ENCODE measurements at regions not wholly inside any gene's neighbourhood (a gene's known extent, or its start where the extent isn't known, plus 50 kb on each side); places are given as distances from the start of the nearest gene placed in this dataset.

DNA sequence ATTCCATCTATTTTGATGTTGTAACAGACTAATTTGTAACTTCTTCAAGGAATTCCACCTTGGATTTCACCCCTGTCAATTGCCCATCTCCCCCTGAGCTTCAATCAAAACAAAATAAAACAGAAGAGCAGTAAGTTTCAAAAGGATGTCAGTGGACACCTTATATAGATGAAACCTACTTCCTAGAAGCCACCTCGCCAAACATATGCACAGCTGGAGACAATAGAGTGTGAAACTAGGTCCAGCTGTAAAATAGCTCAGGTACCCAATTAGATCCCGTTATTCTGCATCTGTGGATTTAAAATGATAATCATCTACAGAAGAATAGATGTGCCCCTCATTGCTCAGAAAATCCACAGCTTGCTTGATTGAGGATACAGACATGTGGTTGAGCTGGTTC is 598.6 kb downstream of the SH2D4B start:
- H3K36me3 ChIP-seq (ENCODE audit: control insufficient read depth in 2 of 2, insufficient read depth in 2 of 2, low read length in 2 of 2), result no peaks in the 10 kb centered on the region
- H3K27ac ChIP-seq (ENCODE audit: low read length), result no peak overlapping the region
- H3K9ac ChIP-seq (ENCODE audit: low read length in 2 of 2), result no peak overlapping the region
- no peaks in the 10 kb centered on the region for H3K9me3 ChIP-seq (ENCODE audit: control insufficient read depth in 2 of 2, low read length in 2 of 2)
- no peaks in the 10 kb centered on the region for H3K27me3 ChIP-seq (ENCODE audit: control insufficient read depth in 1 of 2, insufficient read depth in 2 of 2, low read length in 2 of 2)
- H3K4me3 ChIP-seq (ENCODE audit: low read length in 2 of 2), result no peak overlapping the region
- no peaks in the 10 kb centered on the region for H3K4me1 ChIP-seq (ENCODE audit: control insufficient read depth, insufficient read depth, low read length)

DNA sequence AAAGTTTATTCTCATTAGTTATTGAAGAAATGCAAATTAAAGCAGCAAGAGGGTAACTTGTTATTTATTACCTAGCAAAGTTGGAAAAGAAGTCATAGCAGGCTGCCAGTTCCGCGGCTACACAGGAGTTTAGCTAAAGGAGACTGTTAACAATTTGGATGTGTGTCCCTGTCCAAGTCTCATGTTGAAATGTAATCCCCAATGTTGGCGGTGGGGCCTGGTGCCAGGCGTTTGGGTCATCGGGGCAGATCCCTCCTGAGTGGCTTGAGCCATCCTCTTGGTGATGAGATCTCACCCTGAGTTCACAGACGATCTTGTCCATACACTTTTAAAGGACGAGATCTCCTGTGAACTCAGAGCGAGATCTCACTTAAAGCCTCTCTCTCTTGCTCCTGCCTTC is 608.3 kb downstream of the SH2D4B start:
- no peak overlapping the region for H3K9ac ChIP-seq (ENCODE audit: low read length in 2 of 2)
- H3K4me1 ChIP-seq (ENCODE audit: control insufficient read depth, insufficient read depth, low read length), result no peaks in the 10 kb centered on the region
- H3K27ac ChIP-seq (ENCODE audit: low read length), result no peak overlapping the region
- H3K27me3 ChIP-seq (ENCODE audit: control insufficient read depth in 1 of 2, insufficient read depth in 2 of 2, low read length in 2 of 2), result no peaks in the 10 kb centered on the region
- no peaks in the 10 kb centered on the region for H3K36me3 ChIP-seq (ENCODE audit: control insufficient read depth in 2 of 2, insufficient read depth in 2 of 2, low read length in 2 of 2)
- H3K4me3 ChIP-seq (ENCODE audit: low read length in 2 of 2), result no peak overlapping the region
- no peaks in the 10 kb centered on the region for H3K9me3 ChIP-seq (ENCODE audit: control insufficient read depth in 2 of 2, low read length in 2 of 2)

DNA sequence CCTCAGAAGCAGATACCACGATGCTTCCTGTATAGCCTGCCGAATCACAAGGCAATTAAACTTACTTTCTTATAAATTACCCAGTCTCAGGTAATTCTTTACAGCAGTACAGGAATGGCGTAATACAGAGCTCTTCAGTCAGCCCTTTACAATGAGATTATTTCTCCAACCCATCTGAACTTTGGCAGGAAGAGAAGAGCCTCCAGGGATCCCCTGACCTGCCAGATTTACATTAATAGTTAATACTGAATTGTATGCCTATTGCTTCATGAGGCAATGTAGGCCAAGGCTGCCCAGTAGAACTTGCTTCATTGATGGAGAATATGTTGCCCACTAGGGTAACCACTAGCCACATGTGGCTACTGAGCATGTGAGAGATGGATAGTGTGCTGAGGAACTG is 608.7 kb downstream of the SH2D4B start:
- no peak overlapping the region for H3K27ac ChIP-seq (ENCODE audit: low read length)
- no peaks in the 10 kb centered on the region for H3K9me3 ChIP-seq (ENCODE audit: control insufficient read depth in 2 of 2, low read length in 2 of 2)
- H3K9ac ChIP-seq (ENCODE audit: low read length in 2 of 2), result no peak overlapping the region
- H3K36me3 ChIP-seq (ENCODE audit: control insufficient read depth in 2 of 2, insufficient read depth in 2 of 2, low read length in 2 of 2), result no peaks in the 10 kb centered on the region
- no peaks in the 10 kb centered on the region for H3K4me1 ChIP-seq (ENCODE audit: control insufficient read depth, insufficient read depth, low read length)
- no peak overlapping the region for H3K4me3 ChIP-seq (ENCODE audit: low read length in 2 of 2)
- no peaks in the 10 kb centered on the region for H3K27me3 ChIP-seq (ENCODE audit: control insufficient read depth in 1 of 2, insufficient read depth in 2 of 2, low read length in 2 of 2)

DNA sequence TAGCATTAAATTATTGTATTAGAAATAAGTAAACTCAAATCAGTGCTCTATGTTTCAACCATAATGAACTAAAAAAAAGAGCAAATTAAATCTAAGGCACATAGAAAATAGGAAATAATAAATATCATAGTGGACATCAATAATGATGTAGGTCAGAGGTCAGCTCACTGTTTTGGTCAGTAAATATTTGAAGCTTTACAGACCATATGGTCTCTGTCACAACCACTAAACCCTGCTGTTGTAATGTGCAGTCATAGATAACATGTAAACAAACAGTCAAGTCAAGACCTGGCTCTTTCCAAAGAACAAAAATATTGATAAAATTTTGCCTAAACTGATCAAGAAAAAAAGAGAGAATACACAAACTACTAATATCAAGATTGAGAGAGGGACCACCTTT is 615.0 kb downstream of the SH2D4B start:
- H3K4me1 ChIP-seq (ENCODE audit: control insufficient read depth, insufficient read depth, low read length), result no peaks in the 10 kb centered on the region
- H3K9ac ChIP-seq (ENCODE audit: low read length in 2 of 2), result no peak overlapping the region
- no peak overlapping the region for H3K4me3 ChIP-seq (ENCODE audit: low read length in 2 of 2)
- H3K36me3 ChIP-seq (ENCODE audit: control insufficient read depth in 2 of 2, insufficient read depth in 2 of 2, low read length in 2 of 2), result no peaks in the 10 kb centered on the region
- H3K9me3 ChIP-seq (ENCODE audit: control insufficient read depth in 2 of 2, low read length in 2 of 2), result no peaks in the 10 kb centered on the region
- H3K27me3 ChIP-seq (ENCODE audit: control insufficient read depth in 1 of 2, insufficient read depth in 2 of 2, low read length in 2 of 2), result no peaks in the 10 kb centered on the region
- no peak overlapping the region for H3K27ac ChIP-seq (ENCODE audit: low read length)

DNA sequence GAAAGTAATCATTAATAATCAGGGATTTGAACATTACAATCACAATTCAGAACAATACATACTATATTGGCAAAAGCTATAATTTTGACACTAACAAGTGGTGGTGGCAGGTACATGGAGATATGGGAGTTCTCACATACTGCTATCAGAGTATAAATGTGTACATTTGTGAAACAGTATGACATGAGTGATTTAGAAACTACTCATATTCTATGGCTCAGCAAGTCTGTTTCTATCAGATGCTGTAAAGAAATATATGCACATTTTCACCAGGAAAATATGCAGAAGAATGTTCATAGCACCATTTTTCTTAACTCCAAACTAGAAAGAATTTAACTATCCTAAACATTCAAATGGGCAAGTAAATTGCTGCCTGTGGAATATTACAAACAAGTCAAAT is 620.0 kb downstream of the SH2D4B start:
- H3K9me3 ChIP-seq (ENCODE audit: control insufficient read depth in 2 of 2, low read length in 2 of 2), result no peaks in the 10 kb centered on the region
- no peak overlapping the region for H3K27ac ChIP-seq (ENCODE audit: low read length)
- no peak overlapping the region for H3K9ac ChIP-seq (ENCODE audit: low read length in 2 of 2)
- H3K36me3 ChIP-seq (ENCODE audit: control insufficient read depth in 2 of 2, insufficient read depth in 2 of 2, low read length in 2 of 2), result no peaks in the 10 kb centered on the region
- H3K4me1 ChIP-seq (ENCODE audit: control insufficient read depth, insufficient read depth, low read length), result no peaks in the 10 kb centered on the region
- no peaks in the 10 kb centered on the region for H3K27me3 ChIP-seq (ENCODE audit: control insufficient read depth in 1 of 2, insufficient read depth in 2 of 2, low read length in 2 of 2)
- H3K4me3 ChIP-seq (ENCODE audit: low read length in 2 of 2), result no peak overlapping the region

DNA sequence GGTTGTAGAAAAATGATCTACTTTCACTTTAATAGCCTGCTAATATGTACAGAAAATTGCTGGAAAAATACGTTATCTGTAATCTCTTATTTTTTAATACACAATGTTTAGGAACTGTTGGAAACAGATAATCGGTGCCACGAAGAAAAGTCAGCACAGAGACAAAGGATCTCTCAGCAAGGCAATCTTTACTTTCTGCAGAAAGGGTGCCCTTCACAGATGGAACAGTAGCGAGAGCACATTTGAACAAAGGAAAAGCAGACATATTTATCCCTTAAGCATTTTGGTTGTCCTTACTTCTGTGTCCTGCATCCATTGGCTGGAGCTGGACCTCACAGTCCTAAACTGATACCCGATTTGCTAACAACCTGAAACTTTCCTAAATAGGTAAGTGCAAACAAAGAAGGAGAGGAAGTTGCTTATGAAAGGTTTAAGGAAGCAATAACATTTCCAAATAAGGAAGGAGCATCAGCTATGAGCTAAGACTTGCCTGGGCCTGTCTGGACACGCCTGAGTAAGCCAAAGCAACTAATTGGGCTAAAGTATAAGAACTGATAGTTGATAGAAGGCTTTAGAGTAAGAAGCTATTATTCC is 640.0 kb downstream of the SH2D4B start:
- H3K4me1 ChIP-seq (ENCODE audit: control insufficient read depth, insufficient read depth, low read length), result no peaks in the 10 kb centered on the region
- no peaks in the 10 kb centered on the region for H3K27me3 ChIP-seq (ENCODE audit: control insufficient read depth in 1 of 2, insufficient read depth in 2 of 2, low read length in 2 of 2)
- peaks cover 0 to 5% of the 10 kb centered on the region in 2 donors for H3K9me3 ChIP-seq (ENCODE audit: control insufficient read depth in 2 of 2, low read length in 2 of 2)

DNA sequence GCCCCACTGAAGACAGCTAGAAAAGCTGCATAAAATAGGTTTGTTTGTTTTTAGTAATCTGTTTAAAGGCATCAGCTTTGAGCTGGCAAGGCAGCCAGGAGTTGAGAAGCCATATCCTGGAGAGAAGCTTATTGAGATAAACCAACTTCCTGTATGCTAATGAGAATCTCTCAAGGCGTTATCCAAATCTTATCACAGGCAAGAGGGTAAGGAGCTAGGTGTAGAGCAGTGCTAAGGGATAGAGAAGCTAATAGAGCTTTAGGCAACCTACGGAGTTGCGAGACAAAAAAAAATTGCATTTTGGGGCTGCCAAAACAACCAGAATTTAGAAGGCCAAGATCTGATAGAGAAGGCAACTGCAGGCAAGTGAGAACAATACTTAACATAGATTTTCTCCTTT is 641.6 kb downstream of the SH2D4B start:
- H3K9ac ChIP-seq (ENCODE audit: low read length in 2 of 2), result no peak overlapping the region
- H3K36me3 ChIP-seq (ENCODE audit: control insufficient read depth in 2 of 2, insufficient read depth in 2 of 2, low read length in 2 of 2), result no peaks in the 10 kb centered on the region
- H3K4me3 ChIP-seq (ENCODE audit: low read length in 2 of 2), result no peak overlapping the region
- H3K9me3 ChIP-seq (ENCODE audit: control insufficient read depth in 2 of 2, low read length in 2 of 2), result peaks cover 0 to 5% of the 10 kb centered on the region in 2 donors
- H3K4me1 ChIP-seq (ENCODE audit: control insufficient read depth, insufficient read depth, low read length), result no peaks in the 10 kb centered on the region
- H3K27me3 ChIP-seq (ENCODE audit: control insufficient read depth in 1 of 2, insufficient read depth in 2 of 2, low read length in 2 of 2), result no peaks in the 10 kb centered on the region
- H3K27ac ChIP-seq (ENCODE audit: low read length), result no peak overlapping the region

More for the DNA sequence above, 640.0 kb downstream of the SH2D4B start:
- no peaks in the 10 kb centered on the region for H3K36me3 ChIP-seq (ENCODE audit: control insufficient read depth in 2 of 2, insufficient read depth in 2 of 2, low read length in 2 of 2)
- no peak overlapping the region for H3K27ac ChIP-seq (ENCODE audit: low read length)
- H3K9ac ChIP-seq (ENCODE audit: low read length in 2 of 2), result no peak overlapping the region
- no peak overlapping the region for H3K4me3 ChIP-seq (ENCODE audit: low read length in 2 of 2)

DNA sequence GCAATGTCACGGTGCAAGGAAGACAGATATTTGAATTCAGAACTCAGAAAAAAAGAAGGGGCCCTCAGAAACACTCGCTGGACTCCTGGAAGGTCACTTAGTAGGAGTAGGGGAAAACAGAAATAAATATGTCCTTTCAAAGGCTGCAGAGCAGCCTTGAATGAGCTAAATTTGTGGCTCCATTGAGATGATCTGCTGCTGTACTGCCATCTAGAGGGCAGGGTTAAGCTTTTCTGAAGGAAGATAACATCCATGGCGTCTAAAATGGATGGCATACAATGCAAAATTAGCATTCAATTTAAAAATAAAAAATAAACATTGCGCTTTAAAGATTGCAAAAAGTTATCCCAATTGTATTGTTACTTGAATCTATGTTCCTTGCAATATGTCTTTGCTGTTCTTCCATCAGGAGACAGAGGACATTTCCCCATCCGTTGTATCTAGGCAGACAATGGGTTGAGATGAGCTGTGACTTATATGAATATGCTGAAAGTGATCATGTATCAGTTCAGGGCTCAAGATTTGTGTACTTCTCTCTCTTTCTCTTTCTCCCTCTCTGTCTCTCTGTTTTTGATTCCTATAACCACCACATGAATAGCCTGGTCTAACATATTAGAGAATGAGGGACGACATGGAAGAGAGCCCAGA is 642.2 kb downstream of the SH2D4B start:
- Histone ChIP-seq H3K9ac (ENCODE audit: low read length in 2 of 2) (no peak overlapping the region), H3K4me1 (ENCODE audit: control insufficient read depth, insufficient read depth, low read length) (no peaks in the 10 kb centered on the region), H3K27me3 (ENCODE audit: control insufficient read depth in 1 of 2, insufficient read depth in 2 of 2, low read length in 2 of 2) (no peaks in the 10 kb centered on the region), H3K27ac (ENCODE audit: low read length) (no peak overlapping the region), H3K9me3 (ENCODE audit: control insufficient read depth in 2 of 2, low read length in 2 of 2) (peaks cover 0 to 5% of the 10 kb centered on the region in 2 donors), H3K36me3 (ENCODE audit: control insufficient read depth in 2 of 2, insufficient read depth in 2 of 2, low read length in 2 of 2) (no peaks in the 10 kb centered on the region), H3K4me3 (ENCODE audit: low read length in 2 of 2) (no peak overlapping the region)

DNA sequence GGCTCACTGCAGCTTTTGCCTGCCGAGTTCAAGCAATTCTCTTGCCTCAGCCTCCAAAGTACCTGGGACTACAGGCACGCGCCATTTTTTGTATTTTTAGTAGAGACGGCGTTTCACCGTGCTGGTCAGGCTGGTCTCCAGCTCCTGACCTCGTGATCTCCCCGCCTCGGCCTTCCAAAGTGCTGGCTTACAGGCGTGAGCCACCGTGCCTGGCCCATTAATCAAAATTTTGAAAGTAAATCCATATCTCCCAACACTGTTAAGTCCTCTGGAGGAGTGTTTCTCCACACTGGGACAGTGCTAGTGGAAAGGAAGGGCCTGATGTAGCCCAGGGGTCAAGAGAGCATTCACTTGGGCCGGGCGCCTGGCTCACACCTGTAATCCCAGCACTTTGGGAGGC is 644.6 kb downstream of the SH2D4B start:
- no peak overlapping the region for H3K9ac ChIP-seq (ENCODE audit: low read length in 2 of 2)
- H3K36me3 ChIP-seq (ENCODE audit: control insufficient read depth in 2 of 2, insufficient read depth in 2 of 2, low read length in 2 of 2), result no peaks in the 10 kb centered on the region
- H3K9me3 ChIP-seq (ENCODE audit: control insufficient read depth in 2 of 2, low read length in 2 of 2), result peaks cover 0 to 5% of the 10 kb centered on the region in 2 donors
- H3K4me1 ChIP-seq (ENCODE audit: control insufficient read depth, insufficient read depth, low read length), result no peaks in the 10 kb centered on the region
- no peaks in the 10 kb centered on the region for H3K27me3 ChIP-seq (ENCODE audit: control insufficient read depth in 1 of 2, insufficient read depth in 2 of 2, low read length in 2 of 2)
- no peak overlapping the region for H3K4me3 ChIP-seq (ENCODE audit: low read length in 2 of 2)
- no peak overlapping the region for H3K27ac ChIP-seq (ENCODE audit: low read length)

DNA sequence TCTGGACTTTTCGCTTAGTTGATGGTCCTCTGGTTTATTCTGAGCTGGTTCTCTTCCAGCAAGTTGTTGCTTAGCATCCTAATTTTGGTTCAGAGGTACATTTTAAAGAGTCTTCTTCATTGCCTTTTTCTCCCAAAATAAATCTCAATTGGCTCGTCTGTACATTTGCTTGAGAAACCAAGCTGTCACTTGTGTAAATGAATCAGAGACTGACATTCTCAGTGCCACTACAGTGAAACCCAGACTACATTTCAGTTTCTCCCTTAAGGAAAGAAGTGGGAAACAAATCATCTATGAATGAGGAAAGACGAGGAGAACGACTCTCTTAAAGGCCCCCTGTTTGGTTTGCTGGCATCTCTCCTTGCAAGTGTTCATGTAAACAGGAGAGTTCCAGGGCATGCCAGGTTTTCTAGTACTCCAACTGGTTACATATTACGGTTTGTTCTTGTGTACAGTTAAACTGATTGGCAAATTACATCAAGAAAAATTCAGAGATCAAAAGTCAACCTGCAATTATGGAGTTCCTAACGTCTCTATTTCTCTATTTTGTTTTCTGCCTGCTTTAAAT is 654.6 kb downstream of the SH2D4B start:
- H3K9me3 ChIP-seq (ENCODE audit: control insufficient read depth in 2 of 2, low read length in 2 of 2), result no peaks in the 10 kb centered on the region
- H3K4me3 ChIP-seq (ENCODE audit: low read length in 2 of 2), result no peak overlapping the region
- H3K4me1 ChIP-seq (ENCODE audit: control insufficient read depth, insufficient read depth, low read length), result no peaks in the 10 kb centered on the region
- no peaks in the 10 kb centered on the region for H3K36me3 ChIP-seq (ENCODE audit: control insufficient read depth in 2 of 2, insufficient read depth in 2 of 2, low read length in 2 of 2)
- H3K9ac ChIP-seq (ENCODE audit: low read length in 2 of 2), result no peak overlapping the region
- H3K27ac ChIP-seq (ENCODE audit: low read length), result no peak overlapping the region
- H3K27me3 ChIP-seq (ENCODE audit: control insufficient read depth in 1 of 2, insufficient read depth in 2 of 2, low read length in 2 of 2), result no peaks in the 10 kb centered on the region

DNA sequence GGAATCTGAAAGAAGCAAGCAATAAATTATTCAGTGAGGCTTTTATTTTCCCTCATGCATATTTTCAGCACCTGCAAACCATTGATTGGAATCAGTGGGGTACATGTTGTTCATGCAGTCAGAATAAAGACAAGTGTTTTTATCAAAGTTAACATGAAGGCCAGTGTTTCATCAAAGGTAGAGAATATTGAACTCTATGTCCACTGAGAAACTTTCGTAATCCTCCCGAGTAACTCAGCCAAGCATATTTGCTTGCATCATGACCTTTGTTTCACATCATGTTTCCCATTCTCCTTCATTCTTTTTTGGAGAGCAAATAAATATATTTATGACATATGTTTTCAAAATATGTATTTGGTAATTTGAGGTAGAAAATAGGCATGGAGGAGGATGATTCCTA is 663.1 kb downstream of the SH2D4B start:
- no peaks in the 10 kb centered on the region for H3K4me1 ChIP-seq (ENCODE audit: control insufficient read depth, insufficient read depth, low read length)
- H3K4me3 ChIP-seq (ENCODE audit: low read length in 2 of 2), result no peak overlapping the region
- H3K27ac ChIP-seq (ENCODE audit: low read length), result no peak overlapping the region
- H3K27me3 ChIP-seq (ENCODE audit: control insufficient read depth in 1 of 2, insufficient read depth in 2 of 2, low read length in 2 of 2), result no peaks in the 10 kb centered on the region
- H3K9me3 ChIP-seq (ENCODE audit: control insufficient read depth in 2 of 2, low read length in 2 of 2), result no peaks in the 10 kb centered on the region
- H3K36me3 ChIP-seq (ENCODE audit: control insufficient read depth in 2 of 2, insufficient read depth in 2 of 2, low read length in 2 of 2), result no peaks in the 10 kb centered on the region
- H3K9ac ChIP-seq (ENCODE audit: low read length in 2 of 2), result no peak overlapping the region

All from stomach smooth muscle (tissue), 2 donors.